CD4-positive, alpha-beta T cell (primary cell): ENCODE measurements at regions not wholly inside any gene's neighbourhood (a gene's known extent, or its start where the extent isn't known, plus 50 kb on each side); places are given as distances from the start of the nearest gene placed in this dataset.

Experiments used
- ATAC-seq: fragments of 200-7000 bp; cut with Tn5 transposase; one replicate; pipeline ENCODE4 v1.10.0; 2022; ENCODE audit warnings: mild to moderate bottlenecking; ENCODE audit not compliant: poor library complexity
- CTCF ChIA-PET: fragments of 350-600 bp; sonication (Branson Sonifier 250); formaldehyde crosslinking; loops from one replicate; lab custom pipeline; 2021; ENCODE audit warnings: antibody characterized with exemption, inconsistent platforms; lab: Charles Lee
- POLR2A ChIA-PET: fragments of 350-600 bp; sonication (Branson Sonifier 250); formaldehyde crosslinking; loops from one replicate; lab custom pipeline; 2021; ENCODE audit warnings: antibody characterized with exemption, inconsistent platforms; lab: Charles Lee
- DNase-seq, 14 experiments: peaks; one replicate each; pipeline ENCODE4 v3.0.0-alpha.2; 2013 to 2020; ENCODE audit warnings: mixed read lengths in 2 of 14
- H3K27ac ChIP-seq, 2 donors: one replicate each; pipeline versions ENCODE4 v1.5.1 to v1.7.0; 2013; ENCODE audit warnings: low read length in 2 of 2, low read depth in 1 of 2, mild to moderate bottlenecking in 1 of 2
- H3K27me3 ChIP-seq, 2 experiments: 1 replicate in 1 of 2; 2 replicates in 1 of 2; pipeline versions ENCODE4 v1.6.1 to v1.7.0; 2013; ENCODE audit warnings: low read length in 2 of 2, control low read depth in 1 of 2, mild to moderate bottlenecking in 1 of 2, moderate library complexity in 1 of 2; ENCODE audit not compliant: insufficient read depth in 2 of 2, control insufficient read depth in 1 of 2
- H3K36me3 ChIP-seq: one replicate; pipeline ENCODE4 v1.6.1; 2013; ENCODE audit warnings: low read length, control low read depth; ENCODE audit not compliant: insufficient read depth
- H3K4me1 ChIP-seq: one replicate; pipeline ENCODE4 v1.6.1; 2013; ENCODE audit warnings: low read length, control low read depth; ENCODE audit not compliant: insufficient read depth
- H3K4me3 ChIP-seq: one replicate; pipeline ENCODE4 v1.5.1; 2013; ENCODE audit warnings: mild to moderate bottlenecking, low read length, moderate library complexity
- H3K9me3 ChIP-seq, 2 experiments: 1 replicate in 1 of 2; 2 replicates in 1 of 2; pipeline versions ENCODE4 v1.6.1 to v1.7.0; 2013; ENCODE audit warnings: low read length in 2 of 2, mild to moderate bottlenecking in 2 of 2, control low read depth in 1 of 2, moderate library complexity in 1 of 2; ENCODE audit not compliant: control insufficient read depth in 1 of 2, insufficient read depth in 1 of 2
- H3K27ac Mint-ChIP-seq: one replicate; pipeline ENCODE4 v1.8.0; 2020; ENCODE audit warnings: mixed read lengths
- H3K27me3 Mint-ChIP-seq: one replicate; pipeline ENCODE4 v1.8.0; 2021; ENCODE audit warnings: mixed read lengths
- H3K36me3 Mint-ChIP-seq: one replicate; pipeline ENCODE4 v1.8.0; 2021; ENCODE audit warnings: low read depth, mixed read lengths
- H3K4me1 Mint-ChIP-seq: one replicate; pipeline ENCODE4 v1.8.0; 2021; ENCODE audit warnings: low read depth, mixed read lengths
- H3K4me3 Mint-ChIP-seq: one replicate; pipeline ENCODE4 v1.8.0; 2020; ENCODE audit warnings: mild to moderate bottlenecking, mixed read lengths
- H3K9me3 Mint-ChIP-seq: one replicate; pipeline ENCODE4 v1.8.0; 2020; ENCODE audit warnings: mixed read lengths
- CTCF ChIP-seq: fragments of 200-600 bp; IDR thresholded peaks from one replicate; pipeline ENCODE4 v1.8.0; 2022; ENCODE audit warnings: antibody characterized with exemption, mild to moderate bottlenecking
- intact Hi-C, 2 experiments: fragments of 100-400 bp; cut with DNase I in 1 of 2; cut with micrococcal nuclease in 1 of 2; formaldehyde crosslinking; loops; one replicate each; pipeline versions ENCODE4 v1.15.1 to v1.9.0; 2023 to 2025; cut with DNase I, micrococcal nuclease

- intact Hi-C loops: no loop called here
- Mint-ChIP-seq H3K36me3 (no peaks in the 10 kb centered on the region), H3K9me3 (peaks cover 2% of the 10 kb centered on the region), H3K27ac (no peak overlapping the region), H3K4me3 (no peak overlapping the region), H3K4me1 (no peaks in the 10 kb centered on the region), H3K27me3 (no peaks in the 10 kb centered on the region)
- no peaks in the 10 kb centered on the region for H3K36me3 ChIP-seq
- TF ChIP-seq CTCF: no peak
- CTCF ChIA-PET: no interaction called here
- ATAC-seq: no peak
- no peaks in the 10 kb centered on the region for H3K4me1 ChIP-seq
- peaks cover 0 to 8% of the 10 kb centered on the region in 2 experiments for H3K9me3 ChIP-seq
- H3K4me3 ChIP-seq: no peak overlapping the region
- POLR2A ChIA-PET: no interaction called here
- H3K27me3 ChIP-seq: no peaks in the 10 kb centered on the region
- no peak for DNase-seq
- no peak overlapping the region for H3K27ac ChIP-seq
Observed at GRCh38 chr12:102592134-102592533, 111.8 kb upstream of the IGF1 start.

- no peak for TF ChIP-seq CTCF
- ATAC-seq (no peak), DNase-seq (no peak)
- Mint-ChIP-seq H3K36me3 (no peaks in the 10 kb centered on the region), H3K4me3 (no peak overlapping the region), H3K9me3 (no peaks in the 10 kb centered on the region), H3K27me3 (peaks cover 7% of the 10 kb centered on the region), H3K27ac (no peak overlapping the region), H3K4me1 (no peaks in the 10 kb centered on the region)
- no peaks in the 10 kb centered on the region for H3K9me3 ChIP-seq
- no peaks in the 10 kb centered on the region for H3K27me3 ChIP-seq
- ChIA-PET CTCF (interaction anchor here (0.5 kb wide), 1 partner anchor 688 kb away, joined by 4 read pairs; no protein-coding TSS in a partner anchor), POLR2A (no interaction called here)
- intact Hi-C loops: no loop called here
- no peak overlapping the region for H3K27ac ChIP-seq
- H3K4me1 ChIP-seq: no peaks in the 10 kb centered on the region
- no peak overlapping the region for H3K4me3 ChIP-seq
- no peaks in the 10 kb centered on the region for H3K36me3 ChIP-seq
Observed at GRCh38 chr12:102573237-102573636, 92.9 kb upstream of the IGF1 start.

- no peak for TF ChIP-seq CTCF
- H3K4me3 Mint-ChIP-seq: no peak overlapping the region
- DNase-seq: no peak
- CTCF ChIA-PET: no interaction called here
- Histone ChIP-seq H3K27ac (no peak overlapping the region), H3K27me3 (no peaks in the 10 kb centered on the region), H3K36me3 (no peaks in the 10 kb centered on the region), H3K4me1 (no peaks in the 10 kb centered on the region), H3K4me3 (no peak overlapping the region), H3K9me3 (no peaks in the 10 kb centered on the region)
- H3K4me1 Mint-ChIP-seq: no peaks in the 10 kb centered on the region
- POLR2A ChIA-PET: no interaction called here
- H3K27ac Mint-ChIP-seq: no peak overlapping the region
- no peak for ATAC-seq
- intact Hi-C loops: no loop called here
- H3K36me3 Mint-ChIP-seq: no peaks in the 10 kb centered on the region
- peaks cover 7% of the 10 kb centered on the region for H3K27me3 Mint-ChIP-seq
- H3K9me3 Mint-ChIP-seq: no peaks in the 10 kb centered on the region
Observed at GRCh38 chr12:102571889-102572288, 91.5 kb upstream of the IGF1 start.
